ENCODE measurements at regions not wholly inside any gene's neighbourhood (a gene's known extent, or its start where the extent isn't known, plus 50 kb on each side); places are given as distances from the start of the nearest gene placed in this dataset.

GRCh38 chr2:45093663-45094062 is 84.4 kb upstream of the SIX2 start (continued):
- TF ChIP-seq, protein P1, sequence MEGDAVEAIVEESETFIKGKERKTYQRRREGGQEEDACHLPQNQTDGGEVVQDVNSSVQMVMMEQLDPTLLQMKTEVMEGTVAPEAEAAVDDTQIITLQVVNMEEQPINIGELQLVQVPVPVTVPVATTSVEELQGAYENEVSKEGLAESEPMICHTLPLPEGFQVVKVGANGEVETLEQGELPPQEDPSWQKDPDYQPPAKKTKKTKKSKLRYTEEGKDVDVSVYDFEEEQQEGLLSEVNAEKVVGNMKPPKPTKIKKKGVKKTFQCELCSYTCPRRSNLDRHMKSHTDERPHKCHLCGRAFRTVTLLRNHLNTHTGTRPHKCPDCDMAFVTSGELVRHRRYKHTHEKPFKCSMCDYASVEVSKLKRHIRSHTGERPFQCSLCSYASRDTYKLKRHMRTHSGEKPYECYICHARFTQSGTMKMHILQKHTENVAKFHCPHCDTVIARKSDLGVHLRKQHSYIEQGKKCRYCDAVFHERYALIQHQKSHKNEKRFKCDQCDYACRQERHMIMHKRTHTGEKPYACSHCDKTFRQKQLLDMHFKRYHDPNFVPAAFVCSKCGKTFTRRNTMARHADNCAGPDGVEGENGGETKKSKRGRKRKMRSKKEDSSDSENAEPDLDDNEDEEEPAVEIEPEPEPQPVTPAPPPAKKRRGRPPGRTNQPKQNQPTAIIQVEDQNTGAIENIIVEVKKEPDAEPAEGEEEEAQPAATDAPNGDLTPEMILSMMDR (IDR thresholded peaks at IDR 0.05; ENCODE audit: low read depth, low read length, missing input control): no peak

DNA sequence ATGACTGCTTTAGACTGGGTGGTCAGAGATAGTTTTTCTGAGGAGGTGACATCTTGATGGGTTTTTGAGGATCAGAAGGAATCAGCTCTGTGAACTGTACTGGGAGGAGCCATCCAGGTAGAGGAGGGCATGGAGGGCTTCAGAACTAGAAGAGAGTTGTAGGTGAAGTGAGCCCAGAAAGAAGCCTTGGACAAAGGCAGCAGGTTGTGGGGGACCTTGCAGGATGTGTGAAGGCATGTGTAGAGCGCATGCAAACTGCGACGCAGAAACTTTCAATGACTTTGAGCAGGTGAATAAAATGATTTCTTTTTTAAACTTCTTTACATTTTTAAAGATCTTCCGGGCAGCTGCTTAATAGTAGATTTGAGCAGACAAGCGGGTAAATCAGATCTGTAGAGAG is 83.9 kb upstream of the SIX2 start:
- no peak overlapping the region for H3K9ac ChIP-seq (ENCODE audit: low read depth in 1 of 2, low read length in 2 of 2)
- H3K27ac ChIP-seq (ENCODE audit: low read depth in 1 of 2, low read length in 2 of 2): no peak overlapping the region
- no peak for DNase-seq (ENCODE audit: low spot score)
- 95% methylated on average over 5 of the region's 5 CpGs for WGBS
- no peaks in the 10 kb centered on the region for H3K36me3 ChIP-seq (ENCODE audit: control insufficient read depth in 4 of 4, insufficient read depth in 3 of 4, low read depth in 1 of 4, low read length in 3 of 4)
- peaks cover 0 to 3% (median 1%) of the 10 kb centered on the region in 4 donors for H3K27me3 ChIP-seq (ENCODE audit: control insufficient read depth in 4 of 4, insufficient read depth in 4 of 4, low read length in 3 of 4)
- H3K4me1 ChIP-seq (ENCODE audit: control insufficient read depth in 4 of 4, insufficient read depth in 4 of 4, low read length in 3 of 4): no peaks in the 10 kb centered on the region
- TF ChIP-seq, protein P2, sequence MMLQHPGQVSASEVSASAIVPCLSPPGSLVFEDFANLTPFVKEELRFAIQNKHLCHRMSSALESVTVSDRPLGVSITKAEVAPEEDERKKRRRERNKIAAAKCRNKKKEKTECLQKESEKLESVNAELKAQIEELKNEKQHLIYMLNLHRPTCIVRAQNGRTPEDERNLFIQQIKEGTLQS (IDR thresholded peaks at IDR 0.05): no peak
- no peak for TF ChIP-seq JUND (IDR thresholded peaks at IDR 0.05)
- TF ChIP-seq MAX (IDR thresholded peaks at IDR 0.05): no peak
- no peak for TF ChIP-seq SP1 (IDR thresholded peaks at IDR 0.05)
- TF ChIP-seq, protein P3, sequence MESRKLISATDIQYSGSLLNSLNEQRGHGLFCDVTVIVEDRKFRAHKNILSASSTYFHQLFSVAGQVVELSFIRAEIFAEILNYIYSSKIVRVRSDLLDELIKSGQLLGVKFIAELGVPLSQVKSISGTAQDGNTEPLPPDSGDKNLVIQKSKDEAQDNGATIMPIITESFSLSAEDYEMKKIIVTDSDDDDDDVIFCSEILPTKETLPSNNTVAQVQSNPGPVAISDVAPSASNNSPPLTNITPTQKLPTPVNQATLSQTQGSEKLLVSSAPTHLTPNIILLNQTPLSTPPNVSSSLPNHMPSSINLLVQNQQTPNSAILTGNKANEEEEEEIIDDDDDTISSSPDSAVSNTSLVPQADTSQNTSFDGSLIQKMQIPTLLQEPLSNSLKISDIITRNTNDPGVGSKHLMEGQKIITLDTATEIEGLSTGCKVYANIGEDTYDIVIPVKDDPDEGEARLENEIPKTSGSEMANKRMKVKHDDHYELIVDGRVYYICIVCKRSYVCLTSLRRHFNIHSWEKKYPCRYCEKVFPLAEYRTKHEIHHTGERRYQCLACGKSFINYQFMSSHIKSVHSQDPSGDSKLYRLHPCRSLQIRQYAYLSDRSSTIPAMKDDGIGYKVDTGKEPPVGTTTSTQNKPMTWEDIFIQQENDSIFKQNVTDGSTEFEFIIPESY (IDR thresholded peaks at IDR 0.05): no peak
- TF ChIP-seq EGR1 (IDR thresholded peaks at IDR 0.05; ENCODE audit: low read depth in 2 of 2): no peak
- no peak for TF ChIP-seq HNF4A (conservative IDR thresholded peaks at IDR 0.05)
- no peak for TF ChIP-seq TAF1 (conservative IDR thresholded peaks at IDR 0.05)
- TF ChIP-seq, protein P1 (IDR thresholded peaks at IDR 0.05; ENCODE audit: low read depth, low read length, missing input control): no peak
- TF ChIP-seq FOXA1 (IDR thresholded peaks at IDR 0.05): no peak
- TF ChIP-seq, protein P4, sequence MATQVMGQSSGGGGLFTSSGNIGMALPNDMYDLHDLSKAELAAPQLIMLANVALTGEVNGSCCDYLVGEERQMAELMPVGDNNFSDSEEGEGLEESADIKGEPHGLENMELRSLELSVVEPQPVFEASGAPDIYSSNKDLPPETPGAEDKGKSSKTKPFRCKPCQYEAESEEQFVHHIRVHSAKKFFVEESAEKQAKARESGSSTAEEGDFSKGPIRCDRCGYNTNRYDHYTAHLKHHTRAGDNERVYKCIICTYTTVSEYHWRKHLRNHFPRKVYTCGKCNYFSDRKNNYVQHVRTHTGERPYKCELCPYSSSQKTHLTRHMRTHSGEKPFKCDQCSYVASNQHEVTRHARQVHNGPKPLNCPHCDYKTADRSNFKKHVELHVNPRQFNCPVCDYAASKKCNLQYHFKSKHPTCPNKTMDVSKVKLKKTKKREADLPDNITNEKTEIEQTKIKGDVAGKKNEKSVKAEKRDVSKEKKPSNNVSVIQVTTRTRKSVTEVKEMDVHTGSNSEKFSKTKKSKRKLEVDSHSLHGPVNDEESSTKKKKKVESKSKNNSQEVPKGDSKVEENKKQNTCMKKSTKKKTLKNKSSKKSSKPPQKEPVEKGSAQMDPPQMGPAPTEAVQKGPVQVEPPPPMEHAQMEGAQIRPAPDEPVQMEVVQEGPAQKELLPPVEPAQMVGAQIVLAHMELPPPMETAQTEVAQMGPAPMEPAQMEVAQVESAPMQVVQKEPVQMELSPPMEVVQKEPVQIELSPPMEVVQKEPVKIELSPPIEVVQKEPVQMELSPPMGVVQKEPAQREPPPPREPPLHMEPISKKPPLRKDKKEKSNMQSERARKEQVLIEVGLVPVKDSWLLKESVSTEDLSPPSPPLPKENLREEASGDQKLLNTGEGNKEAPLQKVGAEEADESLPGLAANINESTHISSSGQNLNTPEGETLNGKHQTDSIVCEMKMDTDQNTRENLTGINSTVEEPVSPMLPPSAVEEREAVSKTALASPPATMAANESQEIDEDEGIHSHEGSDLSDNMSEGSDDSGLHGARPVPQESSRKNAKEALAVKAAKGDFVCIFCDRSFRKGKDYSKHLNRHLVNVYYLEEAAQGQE (IDR thresholded peaks at IDR 0.05): no peak
- TF ChIP-seq FOXA2 (IDR thresholded peaks at IDR 0.05): no peak
- no peak for TF ChIP-seq YY1 (IDR thresholded peaks at IDR 0.05)
- TF ChIP-seq RAD21 (IDR thresholded peaks at IDR 0.05): no peak
- no peak for TF ChIP-seq NR2F2 (IDR thresholded peaks at IDR 0.05)
- no peak for TF ChIP-seq RXRA (IDR thresholded peaks at IDR 0.05)
- no peak for TF ChIP-seq HNF4G (IDR thresholded peaks at IDR 0.05)
- no peak for TF ChIP-seq GABPA (IDR thresholded peaks at IDR 0.05 in 1 of 2, conservative IDR thresholded peaks at IDR 0.05 in 1 of 2)
- H3K4me3 ChIP-seq (ENCODE audit: low read depth in 1 of 3, low read length in 3 of 3): no peak overlapping the region
- no peaks in the 10 kb centered on the region for H3K9me3 ChIP-seq (ENCODE audit: control insufficient read depth in 4 of 4, low read length in 3 of 4)
